ENCODE measurements at regions not wholly inside any gene's neighbourhood (a gene's known extent, or its start where the extent isn't known, plus 50 kb on each side); places are given as distances from the start of the nearest gene placed in this dataset.

DNA sequence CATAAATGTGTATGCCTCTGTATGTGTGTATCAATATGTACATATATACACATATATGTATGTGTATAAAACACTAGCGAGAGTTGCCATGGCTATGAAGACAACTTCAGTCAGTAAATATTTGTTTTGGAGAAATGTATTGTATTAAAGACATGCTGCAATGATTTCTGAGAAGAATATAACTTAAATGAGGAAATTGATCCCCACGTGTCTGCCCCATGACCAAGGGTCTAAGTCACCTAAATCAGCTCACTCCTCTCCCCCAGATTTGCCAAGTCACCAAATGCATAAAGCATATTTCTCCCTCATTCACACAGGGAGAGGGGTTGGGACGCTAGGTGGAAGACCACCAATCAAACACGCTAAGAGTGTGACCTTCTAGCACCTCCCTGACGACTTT lies 58.3 kb upstream of the LYST start:
- Histone ChIP-seq H3K27me3 (no peaks in the 10 kb centered on the region), H3K36me3 (no peaks in the 10 kb centered on the region), H3K9me3 (no peaks in the 10 kb centered on the region), H3K27ac (no peak overlapping the region), H3K4me3 (no peak overlapping the region), H3K4me1 (peaks cover 0 to 11% (median 9%) of the 10 kb centered on the region in 4 donors)
- TF ChIP-seq, protein P1, sequence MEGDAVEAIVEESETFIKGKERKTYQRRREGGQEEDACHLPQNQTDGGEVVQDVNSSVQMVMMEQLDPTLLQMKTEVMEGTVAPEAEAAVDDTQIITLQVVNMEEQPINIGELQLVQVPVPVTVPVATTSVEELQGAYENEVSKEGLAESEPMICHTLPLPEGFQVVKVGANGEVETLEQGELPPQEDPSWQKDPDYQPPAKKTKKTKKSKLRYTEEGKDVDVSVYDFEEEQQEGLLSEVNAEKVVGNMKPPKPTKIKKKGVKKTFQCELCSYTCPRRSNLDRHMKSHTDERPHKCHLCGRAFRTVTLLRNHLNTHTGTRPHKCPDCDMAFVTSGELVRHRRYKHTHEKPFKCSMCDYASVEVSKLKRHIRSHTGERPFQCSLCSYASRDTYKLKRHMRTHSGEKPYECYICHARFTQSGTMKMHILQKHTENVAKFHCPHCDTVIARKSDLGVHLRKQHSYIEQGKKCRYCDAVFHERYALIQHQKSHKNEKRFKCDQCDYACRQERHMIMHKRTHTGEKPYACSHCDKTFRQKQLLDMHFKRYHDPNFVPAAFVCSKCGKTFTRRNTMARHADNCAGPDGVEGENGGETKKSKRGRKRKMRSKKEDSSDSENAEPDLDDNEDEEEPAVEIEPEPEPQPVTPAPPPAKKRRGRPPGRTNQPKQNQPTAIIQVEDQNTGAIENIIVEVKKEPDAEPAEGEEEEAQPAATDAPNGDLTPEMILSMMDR (IDR thresholded peaks at IDR 0.05), result no peak
- intact Hi-C loops (cut with DNase I; ENCODE audit: low total_unique reads), result no loop called here
- no peak for DNase-seq

- H3K27ac ChIP-seq, result no peak overlapping the region
- TF ChIP-seq, protein P1 (IDR thresholded peaks at IDR 0.05), result no peak
- intact Hi-C loops (cut with DNase I; ENCODE audit: low total_unique reads), result no loop called here
- DNase-seq, result no peak
- no peaks in the 10 kb centered on the region for H3K36me3 ChIP-seq
- H3K4me3 ChIP-seq, result no peak overlapping the region
- H3K27me3 ChIP-seq, result no peaks in the 10 kb centered on the region
- H3K4me1 ChIP-seq, result peaks cover 0 to 11% (median 9%) of the 10 kb centered on the region in 4 donors
- no peaks in the 10 kb centered on the region for H3K9me3 ChIP-seq
Observed at GRCh38 chr1:235923466-235924021, 56.8 kb upstream of the LYST start.

- TF ChIP-seq, protein P1 (IDR thresholded peaks at IDR 0.05), result no peak
- no peak for DNase-seq
- intact Hi-C loops (cut with DNase I; ENCODE audit: low total_unique reads), result no loop called here
- H3K9me3 ChIP-seq, result no peaks in the 10 kb centered on the region
- no peak overlapping the region for H3K4me3 ChIP-seq
- no peaks in the 10 kb centered on the region for H3K27me3 ChIP-seq
- H3K4me1 ChIP-seq, result peaks cover 0 to 28% (median 20%) of the 10 kb centered on the region in 4 donors
- peak overlapping the region in 1 of 2 donors; percentile 9 for H3K27ac ChIP-seq
- H3K36me3 ChIP-seq, result no peaks in the 10 kb centered on the region
Observed at GRCh38 chr1:235920596-235921375, 54.1 kb upstream of the LYST start.

GRCh38 chr1:235919833-235920441 lies 53.2 kb upstream of the LYST start:
- Histone ChIP-seq H3K4me1 (peaks cover 0 to 28% (median 20%) of the 10 kb centered on the region in 4 donors), H3K27ac (no peak overlapping the region)
- intact Hi-C loops (cut with DNase I; ENCODE audit: low total_unique reads), result loop anchor here (5.0 to 10.0 kb wide), 2 partner anchors 53 to 55 kb away; partner anchors contain the start of gene LYST

GRCh38 chr1:235919127-235919832 lies 52.6 kb upstream of the LYST start:
- H3K27me3 ChIP-seq, result no peaks in the 10 kb centered on the region
- no peaks in the 10 kb centered on the region for H3K36me3 ChIP-seq
- H3K4me3 ChIP-seq, result no peak overlapping the region
- no peaks in the 10 kb centered on the region for H3K9me3 ChIP-seq
- no peak for DNase-seq
- H3K27ac ChIP-seq, result peak overlapping the region; percentile 60 to 65
- peaks cover 0 to 28% (median 20%) of the 10 kb centered on the region in 4 donors for H3K4me1 ChIP-seq
- intact Hi-C loops (cut with DNase I; ENCODE audit: low total_unique reads), result loop anchor here (5.0 to 10.0 kb wide), 2 partner anchors 52 to 56 kb away; partner anchors contain the start of gene LYST
- TF ChIP-seq, protein P1 (IDR thresholded peaks at IDR 0.05), result no peak

More at GRCh38 chr1:235919833-235920441, 53.2 kb upstream of the LYST start:
- H3K36me3 ChIP-seq, result no peaks in the 10 kb centered on the region
- DNase-seq, result no peak
- no peak overlapping the region for H3K4me3 ChIP-seq
- H3K9me3 ChIP-seq, result no peaks in the 10 kb centered on the region
- H3K27me3 ChIP-seq, result no peaks in the 10 kb centered on the region
- TF ChIP-seq, protein P1 (IDR thresholded peaks at IDR 0.05), result no peak

All from tibial artery (tissue), 4 donors.